ENCODE measurements at regions not wholly inside any gene's neighbourhood (a gene's known extent, or its start where the extent isn't known, plus 50 kb on each side); places are given as distances from the start of the nearest gene placed in this dataset.

DNA sequence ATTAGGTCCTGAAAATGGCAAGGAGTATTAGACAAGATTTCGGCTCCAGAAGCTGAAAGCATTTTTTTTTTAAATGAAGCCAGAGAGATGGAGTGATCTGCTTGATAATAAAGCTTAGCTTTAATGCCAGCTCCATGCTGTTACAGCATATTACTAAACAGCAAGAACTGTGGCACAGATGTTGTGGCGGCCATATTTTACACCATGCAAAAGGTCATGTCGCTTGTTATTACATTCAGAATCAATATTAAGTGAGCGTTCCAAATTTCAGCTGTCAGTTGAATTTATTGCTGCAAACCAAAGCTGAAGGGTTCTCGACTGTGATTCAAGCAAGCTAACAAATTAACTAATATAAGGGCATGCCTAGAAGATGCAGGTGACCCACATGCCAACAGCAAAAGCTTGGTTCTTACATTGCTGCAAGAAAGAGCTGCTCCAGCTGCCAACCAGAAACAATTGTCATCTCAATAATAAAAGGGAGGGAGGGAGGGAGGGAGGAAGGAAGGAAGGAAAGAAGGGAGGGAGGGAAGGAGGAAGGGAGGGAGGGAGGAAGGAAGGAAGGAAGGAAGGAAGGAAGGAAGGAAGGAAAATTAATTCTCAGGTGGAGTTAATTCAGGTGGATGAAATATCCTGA lies 517.7 kb upstream of the WWC1 start:
- TF ChIP-seq EZH2 (IDR thresholded peaks at IDR 0.05; ENCODE audit: borderline replicate concordance, low read length) = no peak
- TF ChIP-seq, protein P1, sequence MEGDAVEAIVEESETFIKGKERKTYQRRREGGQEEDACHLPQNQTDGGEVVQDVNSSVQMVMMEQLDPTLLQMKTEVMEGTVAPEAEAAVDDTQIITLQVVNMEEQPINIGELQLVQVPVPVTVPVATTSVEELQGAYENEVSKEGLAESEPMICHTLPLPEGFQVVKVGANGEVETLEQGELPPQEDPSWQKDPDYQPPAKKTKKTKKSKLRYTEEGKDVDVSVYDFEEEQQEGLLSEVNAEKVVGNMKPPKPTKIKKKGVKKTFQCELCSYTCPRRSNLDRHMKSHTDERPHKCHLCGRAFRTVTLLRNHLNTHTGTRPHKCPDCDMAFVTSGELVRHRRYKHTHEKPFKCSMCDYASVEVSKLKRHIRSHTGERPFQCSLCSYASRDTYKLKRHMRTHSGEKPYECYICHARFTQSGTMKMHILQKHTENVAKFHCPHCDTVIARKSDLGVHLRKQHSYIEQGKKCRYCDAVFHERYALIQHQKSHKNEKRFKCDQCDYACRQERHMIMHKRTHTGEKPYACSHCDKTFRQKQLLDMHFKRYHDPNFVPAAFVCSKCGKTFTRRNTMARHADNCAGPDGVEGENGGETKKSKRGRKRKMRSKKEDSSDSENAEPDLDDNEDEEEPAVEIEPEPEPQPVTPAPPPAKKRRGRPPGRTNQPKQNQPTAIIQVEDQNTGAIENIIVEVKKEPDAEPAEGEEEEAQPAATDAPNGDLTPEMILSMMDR (IDR thresholded peaks at IDR 0.05; ENCODE audit: low read length) = no peak
- Histone ChIP-seq H3K9me2 (ENCODE audit: low read depth, low read length) (no peaks in the 10 kb centered on the region), H3K27ac (ENCODE audit: low read depth, low read length, poor library complexity, severe bottlenecking) (no peak overlapping the region), H3K27me3 (ENCODE audit: insufficient read depth, low read length) (no peaks in the 10 kb centered on the region), H2AFZ (ENCODE audit: low read length) (no peak overlapping the region), H3K4me1 (ENCODE audit: insufficient read depth, low read length, severe bottlenecking) (no peaks in the 10 kb centered on the region), H3K4me2 (ENCODE audit: low read length) (no peak overlapping the region), H4K20me1 (ENCODE audit: insufficient read depth, low read length) (no peaks in the 10 kb centered on the region), H3K79me2 (ENCODE audit: insufficient read depth, low read length) (no peaks in the 10 kb centered on the region), H3K4me3 (ENCODE audit: low read depth, low read length, poor library complexity, severe bottlenecking) (no peak overlapping the region), H3F3A (ENCODE audit: insufficient read depth, low read length) (no peaks in the 10 kb centered on the region), H3K9ac (ENCODE audit: low read length) (no peak overlapping the region), H3K9me3 (ENCODE audit: low read length) (no peaks in the 10 kb centered on the region), H3K36me3 (ENCODE audit: insufficient read depth, low read length) (no peaks in the 10 kb centered on the region)

DNA sequence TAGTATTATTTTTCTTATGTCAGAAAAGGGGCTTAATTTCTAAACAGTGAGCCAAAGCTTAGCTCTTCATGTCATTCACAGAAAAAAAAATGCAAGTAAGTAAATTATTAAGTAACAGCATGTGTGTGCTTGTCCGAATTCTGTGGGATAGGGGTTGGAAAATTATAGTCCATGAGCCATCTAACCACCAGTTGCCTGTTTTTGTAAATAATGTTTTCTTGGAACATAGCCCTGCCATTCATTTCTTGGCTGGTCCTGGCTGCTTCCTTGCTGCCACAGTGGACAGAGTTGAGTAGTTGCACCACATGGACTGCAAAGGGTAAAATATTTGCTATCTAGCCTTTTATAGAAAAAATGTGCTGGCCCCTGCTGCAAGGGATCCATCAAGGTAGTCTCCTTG lies 513.7 kb upstream of the WWC1 start:
- no peaks in the 10 kb centered on the region for H3F3A ChIP-seq (ENCODE audit: insufficient read depth, low read length)
- no peak overlapping the region for H3K27ac ChIP-seq (ENCODE audit: low read depth, low read length, poor library complexity, severe bottlenecking)
- H3K27me3 ChIP-seq (ENCODE audit: insufficient read depth, low read length) = no peaks in the 10 kb centered on the region
- H3K4me1 ChIP-seq (ENCODE audit: insufficient read depth, low read length, severe bottlenecking) = no peaks in the 10 kb centered on the region
- no peak overlapping the region for H3K4me2 ChIP-seq (ENCODE audit: low read length)
- H3K36me3 ChIP-seq (ENCODE audit: insufficient read depth, low read length) = no peaks in the 10 kb centered on the region
- no peaks in the 10 kb centered on the region for H3K9me2 ChIP-seq (ENCODE audit: low read depth, low read length)
- no peak for TF ChIP-seq EZH2 (IDR thresholded peaks at IDR 0.05; ENCODE audit: borderline replicate concordance, low read length)
- TF ChIP-seq, protein P1 (IDR thresholded peaks at IDR 0.05; ENCODE audit: low read length) = no peak
- H3K9ac ChIP-seq (ENCODE audit: low read length) = no peak overlapping the region
- H2AFZ ChIP-seq (ENCODE audit: low read length) = no peak overlapping the region
- no peak overlapping the region for H3K4me3 ChIP-seq (ENCODE audit: low read depth, low read length, poor library complexity, severe bottlenecking)
- no peaks in the 10 kb centered on the region for H3K79me2 ChIP-seq (ENCODE audit: insufficient read depth, low read length)
- H4K20me1 ChIP-seq (ENCODE audit: insufficient read depth, low read length) = no peaks in the 10 kb centered on the region
- no peaks in the 10 kb centered on the region for H3K9me3 ChIP-seq (ENCODE audit: low read length)

DNA sequence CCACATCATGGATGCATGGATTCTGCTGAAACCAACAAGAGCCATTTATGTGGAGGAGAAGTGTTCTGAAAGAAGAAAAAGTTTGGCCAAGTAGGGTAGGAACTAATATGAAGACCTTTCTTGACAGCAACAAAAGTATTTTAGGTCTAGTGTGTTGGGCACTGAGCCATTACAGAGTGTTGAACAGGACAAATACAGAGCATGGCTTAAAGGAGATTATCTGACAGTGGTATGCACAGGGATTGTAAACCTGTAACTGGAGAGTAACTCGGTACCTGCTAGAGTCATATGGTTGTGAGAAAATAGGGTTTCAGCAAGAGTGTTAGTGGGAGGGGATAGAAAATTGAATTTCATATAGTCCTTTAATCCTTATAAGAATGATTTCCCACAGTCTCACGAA lies 513.2 kb upstream of the WWC1 start:
- no peaks in the 10 kb centered on the region for H3F3A ChIP-seq (ENCODE audit: insufficient read depth, low read length)
- H2AFZ ChIP-seq (ENCODE audit: low read length) = no peak overlapping the region
- no peak for TF ChIP-seq EZH2 (IDR thresholded peaks at IDR 0.05; ENCODE audit: borderline replicate concordance, low read length)
- H3K36me3 ChIP-seq (ENCODE audit: insufficient read depth, low read length) = no peaks in the 10 kb centered on the region
- no peaks in the 10 kb centered on the region for H4K20me1 ChIP-seq (ENCODE audit: insufficient read depth, low read length)
- no peaks in the 10 kb centered on the region for H3K27me3 ChIP-seq (ENCODE audit: insufficient read depth, low read length)
- no peak overlapping the region for H3K4me2 ChIP-seq (ENCODE audit: low read length)
- H3K27ac ChIP-seq (ENCODE audit: low read depth, low read length, poor library complexity, severe bottlenecking) = no peak overlapping the region
- H3K4me3 ChIP-seq (ENCODE audit: low read depth, low read length, poor library complexity, severe bottlenecking) = no peak overlapping the region
- no peaks in the 10 kb centered on the region for H3K79me2 ChIP-seq (ENCODE audit: insufficient read depth, low read length)
- no peaks in the 10 kb centered on the region for H3K9me3 ChIP-seq (ENCODE audit: low read length)
- H3K9me2 ChIP-seq (ENCODE audit: low read depth, low read length) = no peaks in the 10 kb centered on the region
- H3K9ac ChIP-seq (ENCODE audit: low read length) = no peak overlapping the region
- H3K4me1 ChIP-seq (ENCODE audit: insufficient read depth, low read length, severe bottlenecking) = no peaks in the 10 kb centered on the region

DNA sequence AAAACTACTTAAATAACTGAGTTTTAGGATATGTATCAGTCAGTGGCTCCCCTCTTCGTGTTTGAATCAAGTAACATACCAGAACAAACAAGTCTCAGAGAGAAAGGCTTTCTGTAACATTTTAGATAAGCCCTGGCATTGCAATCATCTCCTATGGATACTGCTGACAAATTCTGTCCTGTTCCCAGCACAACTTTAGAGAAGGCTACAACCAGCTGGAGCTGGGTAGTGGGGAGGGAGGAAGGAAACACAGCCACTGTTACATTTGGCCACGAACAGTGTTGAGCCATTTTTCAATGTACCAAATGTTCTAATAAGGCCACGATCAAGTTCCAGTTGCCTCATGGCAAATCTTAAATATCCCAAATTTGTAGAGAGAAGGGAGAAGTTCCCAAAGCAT lies 511.8 kb upstream of the WWC1 start:
- Histone ChIP-seq H3F3A (ENCODE audit: insufficient read depth, low read length) (no peaks in the 10 kb centered on the region), H3K9ac (ENCODE audit: low read length) (no peak overlapping the region), H3K79me2 (ENCODE audit: insufficient read depth, low read length) (no peaks in the 10 kb centered on the region), H4K20me1 (ENCODE audit: insufficient read depth, low read length) (no peaks in the 10 kb centered on the region), H3K4me1 (ENCODE audit: insufficient read depth, low read length, severe bottlenecking) (no peaks in the 10 kb centered on the region), H3K4me3 (ENCODE audit: low read depth, low read length, poor library complexity, severe bottlenecking) (no peak overlapping the region), H3K4me2 (ENCODE audit: low read length) (no peak overlapping the region), H3K36me3 (ENCODE audit: insufficient read depth, low read length) (no peaks in the 10 kb centered on the region), H3K9me2 (ENCODE audit: low read depth, low read length) (no peaks in the 10 kb centered on the region), H3K27me3 (ENCODE audit: insufficient read depth, low read length) (no peaks in the 10 kb centered on the region), H3K9me3 (ENCODE audit: low read length) (no peaks in the 10 kb centered on the region), H2AFZ (ENCODE audit: low read length) (no peak overlapping the region), H3K27ac (ENCODE audit: low read depth, low read length, poor library complexity, severe bottlenecking) (no peak overlapping the region)
- no peak for TF ChIP-seq EZH2 (IDR thresholded peaks at IDR 0.05; ENCODE audit: borderline replicate concordance, low read length)
- TF ChIP-seq, protein P1 (IDR thresholded peaks at IDR 0.05; ENCODE audit: low read length) = no peak
